NCI-H2196 (cell line): ENCODE measurements at regions not wholly inside any gene's neighbourhood (a gene's known extent, or its start where the extent isn't known, plus 50 kb on each side); places are given as distances from the start of the nearest gene placed in this dataset.

Experiments used
- DNase-seq: peaks from one replicate; lab custom pipeline; 2025; ENCODE audit not compliant: unreplicated experiment; lab: John Stamatoyannopoulos, UW

DNA sequence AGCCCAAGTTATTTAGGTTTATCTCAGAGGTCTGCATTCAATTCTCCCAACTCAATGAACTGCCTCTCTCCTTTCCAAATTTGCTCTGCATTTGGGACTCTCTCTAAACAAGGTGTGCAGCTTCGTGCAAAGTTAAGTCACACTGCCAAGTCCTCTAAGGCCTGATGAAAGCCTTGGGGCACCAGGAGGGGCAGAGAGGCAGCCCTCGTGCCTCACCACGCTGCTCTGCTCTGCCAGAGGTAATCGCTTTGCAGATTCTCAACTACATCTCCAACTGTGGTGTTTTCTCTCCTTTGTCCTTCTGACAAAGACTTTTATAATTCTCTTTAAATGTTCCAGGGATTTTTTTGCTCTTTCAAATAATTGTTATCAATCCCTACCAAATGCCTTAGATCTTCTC, 283.0 kb downstream of the MEIS1 start:
- no peak for DNase-seq

DNA sequence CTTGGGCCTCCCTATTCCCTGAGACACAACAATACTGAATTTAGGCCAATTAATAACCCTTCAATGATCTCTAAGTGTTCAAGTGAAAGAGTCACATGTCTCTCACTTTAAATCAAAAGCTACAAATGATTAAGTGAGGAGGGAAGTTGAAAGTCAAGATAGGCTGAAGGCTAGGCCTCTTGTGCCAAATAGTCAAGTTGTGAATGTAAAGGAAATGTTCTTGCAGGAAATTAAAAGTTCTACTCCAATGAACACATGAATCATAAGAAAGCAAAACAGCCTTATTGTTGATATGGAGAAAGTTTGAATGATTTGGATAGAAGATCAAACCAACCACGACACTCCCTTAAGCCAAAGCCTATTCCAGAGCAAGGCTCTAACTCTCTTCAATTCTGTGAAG, 286.9 kb downstream of the MEIS1 start:
- no peak for DNase-seq

- no peak for DNase-seq
Observed at GRCh38 chr2:66724241-66724640, 289.3 kb downstream of the MEIS1 start.

- DNase-seq = no peak
Observed at GRCh38 chr2:66729416-66730330, 294.7 kb downstream of the MEIS1 start.

DNA sequence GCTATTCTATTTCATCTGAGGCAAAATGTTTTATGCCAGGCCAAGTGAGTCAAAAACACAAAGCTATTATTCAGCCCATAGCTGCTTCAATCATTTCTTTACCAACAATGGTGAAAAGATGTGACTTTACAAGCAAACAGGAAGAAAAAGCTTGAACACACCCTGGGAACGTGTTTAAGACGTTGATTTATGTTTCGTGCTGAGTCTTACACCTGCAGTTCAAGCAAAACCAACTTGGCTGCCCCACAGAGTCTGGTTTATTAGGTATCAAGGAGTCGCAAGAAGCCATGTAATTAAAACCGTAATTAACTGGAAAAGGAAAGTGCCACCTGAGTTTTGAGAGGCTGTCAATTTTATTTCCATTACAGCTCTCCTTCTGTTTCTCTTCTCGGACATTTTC, 295.5 kb downstream of the MEIS1 start:
- no peak for DNase-seq

GRCh38 chr2:66733364-66733999, 298.6 kb downstream of the MEIS1 start:
- DNase-seq = no peak

DNA sequence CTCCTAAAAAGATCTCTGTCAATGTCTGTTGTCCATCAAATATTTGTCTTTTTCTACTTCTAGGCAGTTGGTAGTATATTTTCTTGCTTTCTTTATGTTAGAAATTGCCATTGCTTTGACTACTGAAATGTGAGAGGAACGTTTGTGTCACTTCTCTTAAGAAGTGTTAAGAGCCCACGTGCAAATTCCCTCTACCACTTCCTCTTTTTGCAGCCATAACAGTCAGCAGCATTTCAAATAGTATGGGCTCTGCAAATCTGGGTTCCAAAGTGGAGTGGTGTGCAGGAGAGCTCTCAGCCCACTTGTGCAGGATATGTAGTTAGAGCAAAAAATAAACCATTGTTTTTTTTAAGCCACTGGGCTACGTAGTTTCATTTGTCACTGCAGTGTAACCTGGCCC, 314.0 kb downstream of the MEIS1 start:
- no peak for DNase-seq

GRCh38 chr2:66749566-66749965, 314.6 kb downstream of the MEIS1 start:
- no peak for DNase-seq

DNA sequence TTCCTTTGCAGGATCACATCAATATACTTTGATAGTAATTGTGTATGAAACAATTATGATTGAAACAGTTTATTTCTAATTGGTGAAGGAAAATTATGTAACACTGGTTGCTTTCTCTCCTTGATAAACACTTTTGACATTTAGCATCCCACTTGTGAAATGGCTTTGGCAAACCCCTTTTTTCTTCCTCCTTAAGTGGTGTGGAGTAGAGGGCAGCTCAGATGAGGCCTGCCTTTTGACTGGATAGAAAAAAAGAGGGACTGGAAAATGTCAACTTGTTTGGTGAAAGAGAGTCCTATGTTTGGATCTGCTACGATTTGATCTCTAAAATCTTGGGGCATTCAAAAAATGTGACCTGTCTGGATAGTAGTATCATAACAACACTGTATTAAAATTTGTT, 318.3 kb downstream of the MEIS1 start:
- no peak for DNase-seq

DNA sequence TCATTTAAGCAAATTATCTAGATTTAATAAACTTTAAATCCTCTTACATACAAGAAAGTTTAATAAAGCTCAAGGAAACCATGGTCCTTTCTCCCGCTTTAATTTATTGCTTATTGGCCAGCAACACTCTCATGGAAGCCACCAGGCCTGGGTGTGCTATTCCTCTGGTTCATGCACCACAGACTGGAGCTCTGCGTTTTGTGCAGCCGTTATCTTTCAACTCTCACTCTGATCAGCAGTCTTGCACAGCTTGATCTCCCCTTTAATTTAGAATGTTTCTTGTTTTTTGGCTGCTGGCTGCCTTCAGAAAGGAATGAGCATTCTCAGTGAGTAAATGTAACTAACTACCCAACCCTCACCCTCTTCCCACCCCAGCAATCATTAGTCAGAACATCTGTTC, 318.7 kb downstream of the MEIS1 start:
- DNase-seq = no peak

GRCh38 chr2:66755974-66756373, 321.0 kb downstream of the MEIS1 start:
- no peak for DNase-seq

- DNase-seq = no peak
Observed at GRCh38 chr2:66761826-66762225, 326.9 kb downstream of the MEIS1 start.

GRCh38 chr2:66762761-66763160, 327.8 kb downstream of the MEIS1 start:
- no peak for DNase-seq

GRCh38 chr2:66766582-66766981, 331.7 kb downstream of the MEIS1 start:
- DNase-seq = no peak

- DNase-seq = no peak
Observed at GRCh38 chr2:66771359-66771976, 336.5 kb downstream of the MEIS1 start.

- DNase-seq = no peak
Observed at GRCh38 chr2:66772618-66773017, 337.7 kb downstream of the MEIS1 start.

DNA sequence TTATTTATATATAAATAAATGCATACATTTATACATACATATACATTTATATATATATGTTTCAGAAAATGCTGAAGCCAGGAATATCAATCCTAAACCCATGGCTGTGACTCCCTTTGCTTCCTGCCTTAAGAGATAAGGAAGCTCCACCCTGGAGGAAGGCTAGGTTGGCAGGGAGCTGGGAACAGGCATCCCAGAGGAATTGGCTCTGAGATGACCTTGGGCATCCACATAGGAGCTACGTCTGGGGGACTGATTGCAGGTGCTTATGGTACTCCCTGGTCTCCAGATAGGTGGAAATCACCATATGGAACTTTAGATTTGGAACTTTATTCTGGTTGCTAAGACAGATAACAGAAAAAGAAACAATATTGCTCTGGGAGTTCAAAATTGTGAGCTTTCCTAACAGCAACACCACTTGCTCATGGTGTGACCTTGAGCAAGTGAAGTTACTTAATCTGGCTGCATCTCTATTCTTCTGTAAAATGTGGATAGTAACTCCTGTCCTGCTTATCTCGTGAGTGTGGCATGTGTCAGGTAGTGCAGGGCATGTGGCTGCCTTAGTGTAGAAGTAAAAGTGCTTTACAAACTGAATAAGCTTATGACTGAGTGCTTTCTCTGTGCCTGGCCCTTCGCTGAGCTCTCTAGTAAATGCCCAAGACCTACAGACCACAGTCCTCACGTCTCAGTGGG, 341.0 kb downstream of the MEIS1 start:
- no peak for DNase-seq

- DNase-seq = no peak
Observed at GRCh38 chr2:66781804-66782203, 346.9 kb downstream of the MEIS1 start.

- no peak for DNase-seq
Observed at GRCh38 chr2:66782780-66783361, 347.9 kb downstream of the MEIS1 start.

- no peak for DNase-seq
Observed at GRCh38 chr2:66789741-66790140, 354.8 kb downstream of the MEIS1 start.

- DNase-seq = no peak
Observed at GRCh38 chr2:66790651-66791181, 355.8 kb downstream of the MEIS1 start.
